NB4 (cell line): ENCODE measurements at regions not wholly inside any gene's neighbourhood (a gene's known extent, or its start where the extent isn't known, plus 50 kb on each side); places are given as distances from the start of the nearest gene placed in this dataset.
"Not testable (repeated sequence)": the region's sequence is repeated elsewhere in the genome, so short reads cannot be mapped to it uniquely, and the experiment has no call there.

ENCODE experiments used
- MYC ChIP-seq: IDR thresholded peaks from 2 replicates; pipeline ENCODE4 v1.6.1; 2011; ENCODE audit warnings: low read depth, low read length
- POLR2A ChIP-seq: IDR thresholded peaks from 2 replicates; pipeline ENCODE4 v1.6.1; 2011; ENCODE audit warnings: mild to moderate bottlenecking; ENCODE audit not compliant: insufficient read length; ENCODE audit errors: extremely low read depth
- TF ChIP-seq, protein P1 (sequence below): IDR thresholded peaks from one replicate; pipeline ENCODE4 v1.5.1; 2012; ENCODE audit warnings: low read depth, low read length
- TF ChIP-seq, protein P2 (sequence below): IDR thresholded peaks from 2 replicates; pipeline ENCODE4 v1.6.1; 2011; ENCODE audit warnings: low read depth, low read length

DNA sequence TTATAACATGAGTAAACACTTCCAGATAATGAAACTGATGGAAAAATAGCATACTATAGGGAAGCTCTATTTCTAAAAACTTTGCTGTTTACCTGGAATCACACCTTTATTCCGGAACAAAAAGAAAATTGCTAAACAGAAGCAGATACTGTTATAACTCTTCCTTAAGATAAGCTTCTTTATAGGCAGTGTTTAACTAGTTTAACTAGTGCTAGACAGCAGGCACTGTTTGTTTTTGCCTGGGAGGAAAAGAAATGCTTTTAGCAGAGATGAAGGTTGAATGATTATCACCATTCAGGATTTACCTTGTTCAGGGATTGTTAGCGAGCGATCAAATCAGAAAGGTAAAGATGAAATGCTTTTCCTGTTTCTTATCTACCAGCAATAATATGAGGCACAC is 54.7 kb upstream of the PDPR start:
- TF ChIP-seq, protein P1, sequence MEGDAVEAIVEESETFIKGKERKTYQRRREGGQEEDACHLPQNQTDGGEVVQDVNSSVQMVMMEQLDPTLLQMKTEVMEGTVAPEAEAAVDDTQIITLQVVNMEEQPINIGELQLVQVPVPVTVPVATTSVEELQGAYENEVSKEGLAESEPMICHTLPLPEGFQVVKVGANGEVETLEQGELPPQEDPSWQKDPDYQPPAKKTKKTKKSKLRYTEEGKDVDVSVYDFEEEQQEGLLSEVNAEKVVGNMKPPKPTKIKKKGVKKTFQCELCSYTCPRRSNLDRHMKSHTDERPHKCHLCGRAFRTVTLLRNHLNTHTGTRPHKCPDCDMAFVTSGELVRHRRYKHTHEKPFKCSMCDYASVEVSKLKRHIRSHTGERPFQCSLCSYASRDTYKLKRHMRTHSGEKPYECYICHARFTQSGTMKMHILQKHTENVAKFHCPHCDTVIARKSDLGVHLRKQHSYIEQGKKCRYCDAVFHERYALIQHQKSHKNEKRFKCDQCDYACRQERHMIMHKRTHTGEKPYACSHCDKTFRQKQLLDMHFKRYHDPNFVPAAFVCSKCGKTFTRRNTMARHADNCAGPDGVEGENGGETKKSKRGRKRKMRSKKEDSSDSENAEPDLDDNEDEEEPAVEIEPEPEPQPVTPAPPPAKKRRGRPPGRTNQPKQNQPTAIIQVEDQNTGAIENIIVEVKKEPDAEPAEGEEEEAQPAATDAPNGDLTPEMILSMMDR = not testable (repeated sequence)
- TF ChIP-seq POLR2A, MYC: not testable (repeated sequence)
- TF ChIP-seq, protein P2, sequence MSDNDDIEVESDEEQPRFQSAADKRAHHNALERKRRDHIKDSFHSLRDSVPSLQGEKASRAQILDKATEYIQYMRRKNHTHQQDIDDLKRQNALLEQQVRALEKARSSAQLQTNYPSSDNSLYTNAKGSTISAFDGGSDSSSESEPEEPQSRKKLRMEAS = not testable (repeated sequence)
